Effector CD8-positive, alpha-beta T cell (primary cell): ENCODE measurements at regions not wholly inside any gene's neighbourhood (a gene's known extent, or its start where the extent isn't known, plus 50 kb on each side); places are given as distances from the start of the nearest gene placed in this dataset.

ENCODE experiments used
- DNase-seq: peaks from one replicate; lab custom pipeline; 2025; lab: John Stamatoyannopoulos, UW

GRCh38 chr6:90435207-90435899 is 138.7 kb upstream of the BACH2 start:
- DNase-seq = no peak

DNA sequence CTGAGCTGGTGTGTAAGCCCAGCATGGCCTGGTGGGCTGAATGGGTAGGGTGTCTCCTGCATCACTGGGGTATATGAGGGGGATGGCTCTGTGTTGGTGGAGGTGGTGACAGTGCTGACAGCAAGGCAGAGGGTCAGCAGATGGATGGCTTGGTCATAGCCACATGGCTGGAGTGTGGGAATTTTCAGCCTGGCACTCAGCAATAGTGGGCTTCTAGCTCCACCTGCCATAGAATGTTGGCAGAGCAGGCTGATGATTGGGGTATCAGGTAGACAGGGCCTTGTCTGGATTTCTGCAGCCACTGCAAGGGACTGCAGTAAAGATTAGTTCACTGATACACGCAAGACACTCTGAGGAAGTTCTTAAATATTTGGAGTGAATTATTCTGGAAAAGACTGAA is 137.5 kb upstream of the BACH2 start:
- DNase-seq = no peak

GRCh38 chr6:90432937-90433336 is 136.3 kb upstream of the BACH2 start:
- no peak for DNase-seq

- no peak for DNase-seq
Measured at GRCh38 chr6:90432041-90432775, 135.6 kb upstream of the BACH2 start.

DNA sequence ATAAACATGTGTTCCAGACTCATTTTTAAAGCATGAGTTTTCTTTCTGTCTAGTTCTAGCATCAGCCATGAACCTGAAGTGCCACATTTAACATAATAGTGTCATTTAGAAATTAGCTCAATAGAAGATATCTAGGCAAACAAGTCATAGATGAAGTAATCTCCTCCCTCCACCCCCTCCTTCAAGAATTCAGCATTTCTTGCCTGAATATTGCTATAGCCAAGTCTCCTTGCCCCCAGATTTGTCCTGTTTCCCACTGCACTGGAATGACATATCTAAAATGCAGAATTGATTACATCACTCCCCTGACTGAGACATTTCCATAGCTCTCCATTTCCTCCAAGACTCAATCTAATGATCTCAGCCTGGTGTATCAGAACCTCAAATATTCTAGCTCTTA is 134.9 kb upstream of the BACH2 start:
- DNase-seq = no peak

GRCh38 chr6:90429713-90430112 is 133.1 kb upstream of the BACH2 start:
- no peak for DNase-seq

GRCh38 chr6:90428514-90428913 is 131.9 kb upstream of the BACH2 start:
- no peak for DNase-seq

DNA sequence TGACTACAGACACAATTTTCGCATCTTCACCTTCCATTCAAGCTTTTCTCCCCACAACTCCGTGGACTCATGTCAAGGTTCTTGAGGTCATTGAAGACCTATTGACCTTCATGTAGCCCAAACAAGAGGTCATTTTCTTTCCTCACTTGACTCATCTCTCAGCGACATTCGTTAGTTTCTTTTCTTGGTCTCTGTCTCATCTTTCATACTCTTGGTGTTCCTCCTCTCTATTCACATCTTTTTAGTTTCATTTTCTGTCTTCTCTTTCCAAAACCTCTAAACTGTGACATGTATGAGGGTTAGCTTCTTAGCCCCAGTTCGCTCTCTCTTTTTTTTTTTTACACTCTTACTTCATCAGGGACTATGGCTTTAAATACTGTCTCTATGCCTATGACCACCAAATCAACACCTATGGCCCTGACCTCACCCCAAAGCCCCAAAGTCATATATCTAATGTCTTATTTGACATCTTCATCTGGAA is 128.6 kb upstream of the BACH2 start:
- no peak for DNase-seq

GRCh38 chr6:90424580-90424979 is 127.9 kb upstream of the BACH2 start:
- no peak for DNase-seq

- no peak for DNase-seq
Measured at GRCh38 chr6:90421666-90422065, 125.0 kb upstream of the BACH2 start.

DNA sequence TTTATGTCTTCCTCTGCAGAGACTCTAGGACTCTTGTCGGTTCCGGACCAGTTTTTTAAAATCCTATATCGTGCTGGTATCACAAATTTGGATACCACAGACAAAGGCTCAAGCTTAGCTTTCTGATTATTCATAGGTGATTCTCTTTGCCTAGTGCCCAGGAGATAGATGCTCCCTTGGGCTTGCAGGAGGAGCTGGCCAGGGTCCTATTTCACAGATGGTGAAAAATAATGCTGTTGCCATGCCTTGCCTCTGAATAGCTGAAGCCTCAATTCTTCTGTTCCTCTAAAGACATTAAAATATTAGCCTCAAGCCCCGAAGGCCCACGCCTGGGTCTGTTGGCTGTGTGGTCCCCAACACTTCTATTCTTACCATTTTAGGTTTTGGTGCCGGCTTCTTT is 123.9 kb upstream of the BACH2 start:
- no peak for DNase-seq

- DNase-seq = no peak
Measured at GRCh38 chr6:90417385-90417784, 120.7 kb upstream of the BACH2 start.

DNA sequence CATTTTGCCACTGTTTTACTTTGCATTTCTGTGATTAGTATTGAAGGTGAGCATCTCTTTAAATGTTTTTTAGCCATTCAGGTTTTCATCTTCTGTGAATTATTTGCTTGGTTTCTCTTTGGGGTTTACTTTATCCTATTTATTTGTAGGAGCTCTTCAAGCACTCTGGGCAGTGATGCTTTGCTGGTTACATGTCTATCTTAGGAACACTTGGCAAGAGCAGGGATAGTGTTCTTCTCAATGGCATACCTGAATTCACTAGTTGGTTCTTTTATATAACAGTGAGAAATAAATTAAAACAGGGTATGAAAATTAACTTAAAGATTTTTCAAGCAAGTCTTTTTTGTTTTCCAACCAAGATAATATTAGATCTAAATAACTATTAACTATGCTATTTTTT is 119.7 kb upstream of the BACH2 start:
- DNase-seq = no peak

DNA sequence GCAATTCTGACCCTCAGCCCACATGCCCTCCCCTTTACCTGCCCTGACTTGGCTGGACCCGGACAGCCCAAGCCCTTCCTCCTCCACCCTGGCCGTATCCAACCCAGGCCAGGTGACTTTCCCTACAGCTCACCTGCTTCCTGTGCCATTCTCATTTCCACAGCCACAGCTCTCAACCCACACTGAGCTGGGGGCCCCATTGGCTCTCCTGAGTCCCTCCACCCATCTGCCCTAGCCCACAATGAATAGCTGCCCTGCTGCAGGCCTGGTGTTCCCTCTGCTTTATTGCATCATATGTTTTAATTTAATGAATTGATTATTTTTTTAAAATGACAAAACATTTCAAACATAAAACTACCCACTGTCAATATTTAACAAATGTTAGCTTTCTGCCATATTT is 118.5 kb upstream of the BACH2 start:
- no peak for DNase-seq

GRCh38 chr6:90414352-90414751 is 117.7 kb upstream of the BACH2 start:
- no peak for DNase-seq

GRCh38 chr6:90413867-90414266 is 117.2 kb upstream of the BACH2 start:
- peak; percentile 47 for DNase-seq

- DNase-seq = no peak
Measured at GRCh38 chr6:90413396-90413795, 116.8 kb upstream of the BACH2 start.

DNA sequence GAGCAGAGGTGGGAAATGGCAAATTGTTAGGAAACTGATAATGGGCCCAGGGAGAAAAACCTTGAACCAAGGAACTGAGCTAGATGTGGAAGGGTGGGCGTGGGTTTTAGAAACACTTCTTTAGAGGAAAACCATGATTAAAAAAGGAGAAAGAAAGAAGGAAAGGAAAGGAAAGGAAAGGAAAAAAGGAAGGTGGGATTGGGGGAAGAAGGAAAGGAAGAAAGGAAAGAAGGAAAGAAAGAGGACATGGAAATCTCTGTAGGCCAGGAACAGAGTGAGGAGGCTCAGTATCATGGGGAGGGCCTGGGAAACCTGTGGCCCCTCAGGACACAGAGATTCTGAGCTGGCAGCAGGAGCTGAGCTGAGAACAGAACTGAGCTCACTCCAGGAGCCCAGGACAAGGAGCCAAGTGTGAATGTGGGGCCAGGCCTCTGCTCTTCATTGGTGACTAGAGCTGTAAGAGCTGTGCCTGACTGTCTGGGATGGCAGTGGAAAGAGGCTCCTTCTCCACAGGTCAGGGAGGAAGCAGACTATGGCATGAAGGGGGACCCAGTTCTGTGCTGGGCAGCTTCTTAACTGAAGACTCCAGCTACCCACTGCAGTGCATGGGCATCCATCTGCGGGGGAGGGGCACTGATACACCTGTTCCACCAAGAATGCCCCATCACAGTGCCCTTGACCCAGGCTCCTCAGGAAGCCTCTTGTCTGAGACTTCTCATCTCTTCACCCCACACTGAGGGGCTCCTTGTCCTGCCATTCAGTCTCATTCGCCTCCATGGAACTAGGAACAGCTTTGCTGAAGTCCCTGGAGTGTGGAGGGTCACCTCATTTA is 116.1 kb upstream of the BACH2 start:
- no peak for DNase-seq

GRCh38 chr6:90411292-90411781 is 114.7 kb upstream of the BACH2 start:
- no peak for DNase-seq

DNA sequence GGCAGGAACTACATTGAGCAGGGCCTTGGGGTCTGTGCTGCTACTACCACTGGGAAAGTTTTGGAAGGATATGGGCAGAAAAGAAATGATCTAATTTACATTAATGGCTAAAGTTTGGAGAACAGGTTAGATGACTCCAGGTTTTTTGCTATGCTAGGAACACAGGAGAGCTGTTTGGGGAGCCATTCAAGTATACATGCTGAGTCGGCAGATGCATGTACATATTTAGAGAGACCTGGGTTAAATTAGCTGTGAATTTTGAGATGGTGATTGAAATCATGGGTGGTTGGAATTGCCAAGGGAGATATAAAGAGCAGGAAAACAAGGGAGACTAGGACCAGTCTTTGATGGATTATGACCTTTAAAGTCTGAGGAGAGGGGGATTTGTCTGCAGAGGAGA is 113.1 kb upstream of the BACH2 start:
- DNase-seq = no peak

DNA sequence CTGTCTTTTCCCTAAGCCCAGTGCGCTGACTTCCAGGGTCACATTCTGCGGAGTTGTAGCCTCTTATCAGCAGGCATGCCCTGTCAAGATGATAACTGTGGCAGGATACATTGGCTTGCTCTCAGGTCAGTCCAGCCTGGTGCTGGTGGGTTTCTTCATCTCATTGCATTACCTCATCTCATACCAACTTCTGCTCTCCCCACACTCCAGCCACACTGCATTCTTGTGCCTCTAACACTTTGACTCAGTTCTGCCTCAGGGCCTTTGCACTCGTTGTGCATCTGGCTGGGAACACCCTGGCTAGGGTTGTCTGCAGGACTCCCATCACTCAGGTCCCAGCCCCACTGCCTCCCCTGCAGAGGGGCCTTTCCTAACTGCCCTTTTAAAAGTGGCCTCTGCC is 110.3 kb upstream of the BACH2 start:
- no peak for DNase-seq

- no peak for DNase-seq
Measured at GRCh38 chr6:90406142-90406794, 109.6 kb upstream of the BACH2 start.
